SK-N-MC (cell line): ENCODE measurements at regions not wholly inside any gene's neighbourhood (a gene's known extent, or its start where the extent isn't known, plus 50 kb on each side); places are given as distances from the start of the nearest gene placed in this dataset.

Source experiments
- EZH2 ChIP-seq: fragments of 200-600 bp; sonication (generic); IDR thresholded peaks from one replicate; pipeline ENCODE4 v1.6.1; 2017; ENCODE audit warnings: antibody characterized with exemption
- FOXP2 ChIP-seq: optimal IDR thresholded peaks from 2 replicates; pipeline ENCODE3; 2011; ENCODE audit warnings: mild to moderate bottlenecking, moderate library complexity; ENCODE audit not compliant: insufficient read depth; ENCODE audit errors: extremely low read length, control extremely low read depth
- POLR2AphosphoS5 ChIP-seq: IDR thresholded peaks from 2 replicates; pipeline ENCODE4 v1.6.1; 2012; ENCODE audit warnings: mild to moderate bottlenecking, low read depth, low read length, borderline replicate concordance

DNA sequence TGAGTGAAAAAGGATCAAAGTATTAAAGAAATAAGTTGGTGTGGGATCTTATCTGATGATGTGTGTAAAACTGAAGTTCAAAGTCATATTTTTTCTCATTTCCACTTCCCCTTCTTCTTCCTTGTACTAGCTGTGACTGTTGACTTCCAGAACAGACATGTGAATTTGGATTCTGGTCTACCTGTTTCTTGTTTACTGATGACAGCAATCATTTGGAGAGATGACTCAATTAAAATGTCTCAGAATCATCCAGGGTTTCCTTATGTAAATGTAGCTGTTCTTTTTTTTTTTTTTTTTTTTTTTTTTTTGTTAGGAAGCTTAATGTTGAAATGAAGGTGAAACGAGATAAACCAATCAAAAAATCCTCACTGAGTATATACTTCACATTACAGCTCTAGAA is 819.9 kb upstream of the PIK3C3 start:
- no peak for TF ChIP-seq EZH2
- TF ChIP-seq POLR2AphosphoS5: no peak
- TF ChIP-seq FOXP2: no peak
